ENCODE measurements at regions not wholly inside any gene's neighbourhood (a gene's known extent, or its start where the extent isn't known, plus 50 kb on each side); places are given as distances from the start of the nearest gene placed in this dataset.
"Not testable (repeated sequence)": the region's sequence is repeated elsewhere in the genome, so short reads cannot be mapped to it uniquely, and the experiment has no call there.

- Histone ChIP-seq H3K27me3 (peaks cover 0 to 53% (median 0%) of the 10 kb centered on the region in 4 donors), H3K36me3 (no peaks in the 10 kb centered on the region), H3K27ac (no peak overlapping the region), H3K4me3 (no peak overlapping the region), H3K9me3 (no peaks in the 10 kb centered on the region), H3K4me1 (no peaks in the 10 kb centered on the region)
- no peak for DNase-seq
- intact Hi-C loops (cut with DNase I) = no loop called here
- no peak for TF ChIP-seq POLR2A (IDR thresholded peaks at IDR 0.05)
- no peak for TF ChIP-seq CTCF (IDR thresholded peaks at IDR 0.05)
- 73 to 78% methylated on average over 3 of the region's 3 CpGs for WGBS, 2 donors
These were observed 101.5 kb upstream of the FNDC3A start for GRCh38 chr13:48874165-48874564.

GRCh38 chr13:48875047-48875446 lies 100.7 kb upstream of the FNDC3A start:
- WGBS, 2 donors = 36 to 62% methylated on average over 4 of the region's 4 CpGs
- no peaks in the 10 kb centered on the region for H3K36me3 ChIP-seq
- no peak overlapping the region for H3K4me3 ChIP-seq
- no peak for DNase-seq
- TF ChIP-seq POLR2A (IDR thresholded peaks at IDR 0.05) (no peak), CTCF (IDR thresholded peaks at IDR 0.05) (no peak)
- intact Hi-C loops (cut with DNase I) = no loop called here
- no peak overlapping the region for H3K27ac ChIP-seq
- H3K4me1 ChIP-seq = no peaks in the 10 kb centered on the region
- H3K27me3 ChIP-seq = peaks cover 0 to 53% (median 0%) of the 10 kb centered on the region in 4 donors
- no peaks in the 10 kb centered on the region for H3K9me3 ChIP-seq

- H3K9me3 ChIP-seq = no peaks in the 10 kb centered on the region
- intact Hi-C loops (cut with DNase I) = no loop called here
- H3K36me3 ChIP-seq = no peaks in the 10 kb centered on the region
- H3K4me3 ChIP-seq = no peak overlapping the region
- no peak for DNase-seq
- no peak overlapping the region for H3K27ac ChIP-seq
- no peaks in the 10 kb centered on the region for H3K4me1 ChIP-seq
- peaks cover 0 to 44% (median 0%) of the 10 kb centered on the region in 4 donors for H3K27me3 ChIP-seq
- no peak for TF ChIP-seq CTCF (IDR thresholded peaks at IDR 0.05)
- no peak for TF ChIP-seq POLR2A (IDR thresholded peaks at IDR 0.05)
These were observed 99.4 kb upstream of the FNDC3A start for GRCh38 chr13:48876289-48876688.

- TF ChIP-seq CTCF (IDR thresholded peaks at IDR 0.05) = no peak
- no peak for TF ChIP-seq POLR2A (IDR thresholded peaks at IDR 0.05)
- intact Hi-C loops (cut with DNase I) = no loop called here
- Histone ChIP-seq H3K4me1 (no peaks in the 10 kb centered on the region), H3K4me3 (no peak overlapping the region), H3K27me3 (peaks cover 0 to 29% (median 0%) of the 10 kb centered on the region in 4 donors), H3K36me3 (no peaks in the 10 kb centered on the region), H3K9me3 (no peaks in the 10 kb centered on the region), H3K27ac (no peak overlapping the region)
- WGBS, 2 donors = 51 to 55% methylated on average over 2 of the region's 2 CpGs
- DNase-seq = no peak
These were observed 96.3 kb upstream of the FNDC3A start for GRCh38 chr13:48879432-48879831.

- H3K9me3 ChIP-seq = no peaks in the 10 kb centered on the region
- no peak for DNase-seq
- H3K27ac ChIP-seq = no peak overlapping the region
- H3K36me3 ChIP-seq = no peaks in the 10 kb centered on the region
- 74 to 82% methylated on average over 5 to 7 of the region's 7 CpGs for WGBS, 2 donors
- TF ChIP-seq POLR2A (IDR thresholded peaks at IDR 0.05) = no peak
- no peak for TF ChIP-seq CTCF (IDR thresholded peaks at IDR 0.05)
- H3K27me3 ChIP-seq = peaks cover 0 to 27% (median 0%) of the 10 kb centered on the region in 4 donors
- H3K4me1 ChIP-seq = no peaks in the 10 kb centered on the region
- intact Hi-C loops (cut with DNase I) = no loop called here
- H3K4me3 ChIP-seq = no peak overlapping the region
These were observed 95.9 kb upstream of the FNDC3A start for GRCh38 chr13:48879854-48880253.

GRCh38 chr13:48883786-48884185 lies 91.9 kb upstream of the FNDC3A start:
- H3K27ac ChIP-seq; intact Hi-C loops (cut with DNase I); H3K9me3 ChIP-seq; H3K36me3 ChIP-seq; H3K4me3 ChIP-seq; H3K4me1 ChIP-seq; DNase-seq; H3K27me3 ChIP-seq: not testable (repeated sequence)
- WGBS, 2 donors = 89 to 100% methylated on average over 1 of the region's 1 CpG
